ENCODE measurements at regions not wholly inside any gene's neighbourhood (a gene's known extent, or its start where the extent isn't known, plus 50 kb on each side); places are given as distances from the start of the nearest gene placed in this dataset.

DNA sequence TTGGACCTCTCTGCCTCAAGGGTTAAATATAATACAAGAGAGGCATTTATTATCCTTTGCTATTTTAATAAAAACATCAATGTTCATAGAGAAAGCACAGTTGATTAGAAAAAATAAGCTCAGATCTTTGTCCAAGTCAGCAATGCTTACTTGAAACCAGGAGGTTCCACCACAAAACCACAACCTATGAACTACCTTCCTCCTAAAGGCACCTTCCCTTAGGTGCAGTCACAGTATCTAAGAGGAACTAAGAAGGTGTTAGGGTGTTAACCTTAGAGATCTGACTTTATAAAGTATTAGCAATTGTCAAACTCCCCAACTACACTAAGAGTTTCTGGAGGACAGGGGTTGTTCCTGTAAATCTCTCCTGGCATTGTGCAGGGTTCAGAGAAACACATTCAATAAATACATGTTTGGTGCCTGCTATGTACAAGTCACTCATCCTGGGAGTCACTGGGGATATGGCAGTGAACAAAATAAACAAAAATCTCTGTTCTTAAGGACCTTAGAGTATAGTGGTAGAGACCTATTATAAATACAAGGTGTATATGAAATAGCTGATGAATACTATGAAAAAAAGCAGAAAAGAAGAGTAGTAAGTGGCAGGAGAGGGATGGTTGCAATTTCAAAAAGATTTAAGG lies 208.6 kb downstream of the NFKBIZ start (continued):
- no peak for TF ChIP-seq RAD21 (IDR thresholded peaks at IDR 0.05; ENCODE audit: insufficient read depth, low read depth, low read length)
- TF ChIP-seq NR2F1 (conservative IDR thresholded peaks at IDR 0.05), result peak; percentile 80
- no peak for TF ChIP-seq MYC (IDR thresholded peaks at IDR 0.05; ENCODE audit: insufficient read depth, insufficient read length, insufficient replicate concordance, low read length, severe bottlenecking)
- TF ChIP-seq, protein P1, sequence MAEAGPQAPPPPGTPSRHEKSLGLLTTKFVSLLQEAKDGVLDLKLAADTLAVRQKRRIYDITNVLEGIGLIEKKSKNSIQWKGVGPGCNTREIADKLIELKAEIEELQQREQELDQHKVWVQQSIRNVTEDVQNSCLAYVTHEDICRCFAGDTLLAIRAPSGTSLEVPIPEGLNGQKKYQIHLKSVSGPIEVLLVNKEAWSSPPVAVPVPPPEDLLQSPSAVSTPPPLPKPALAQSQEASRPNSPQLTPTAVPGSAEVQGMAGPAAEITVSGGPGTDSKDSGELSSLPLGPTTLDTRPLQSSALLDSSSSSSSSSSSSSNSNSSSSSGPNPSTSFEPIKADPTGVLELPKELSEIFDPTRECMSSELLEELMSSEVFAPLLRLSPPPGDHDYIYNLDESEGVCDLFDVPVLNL (IDR thresholded peaks at IDR 0.05; ENCODE audit: low read depth, low read length), result no peak
- no peak for TF ChIP-seq JUND (IDR thresholded peaks at IDR 0.05; ENCODE audit: low read depth, low read length)
- TF ChIP-seq ZNF384 (IDR thresholded peaks at IDR 0.05; ENCODE audit: borderline replicate concordance, low read depth, low read length), result no peak
- TF ChIP-seq SREBF2 (IDR thresholded peaks at IDR 0.05; ENCODE audit: low read length), result no peak
- TF ChIP-seq YY1 (IDR thresholded peaks at IDR 0.05; ENCODE audit: low read depth, low read length), result no peak
- no peak for TF ChIP-seq SMC3 (IDR thresholded peaks at IDR 0.05; ENCODE audit: borderline replicate concordance, low read length)
- TF ChIP-seq ZBED1 (IDR thresholded peaks at IDR 0.05; ENCODE audit: borderline replicate concordance), result no peak
- TF ChIP-seq RAD51 (IDR thresholded peaks at IDR 0.05), result no peak
- TF ChIP-seq, protein P2, sequence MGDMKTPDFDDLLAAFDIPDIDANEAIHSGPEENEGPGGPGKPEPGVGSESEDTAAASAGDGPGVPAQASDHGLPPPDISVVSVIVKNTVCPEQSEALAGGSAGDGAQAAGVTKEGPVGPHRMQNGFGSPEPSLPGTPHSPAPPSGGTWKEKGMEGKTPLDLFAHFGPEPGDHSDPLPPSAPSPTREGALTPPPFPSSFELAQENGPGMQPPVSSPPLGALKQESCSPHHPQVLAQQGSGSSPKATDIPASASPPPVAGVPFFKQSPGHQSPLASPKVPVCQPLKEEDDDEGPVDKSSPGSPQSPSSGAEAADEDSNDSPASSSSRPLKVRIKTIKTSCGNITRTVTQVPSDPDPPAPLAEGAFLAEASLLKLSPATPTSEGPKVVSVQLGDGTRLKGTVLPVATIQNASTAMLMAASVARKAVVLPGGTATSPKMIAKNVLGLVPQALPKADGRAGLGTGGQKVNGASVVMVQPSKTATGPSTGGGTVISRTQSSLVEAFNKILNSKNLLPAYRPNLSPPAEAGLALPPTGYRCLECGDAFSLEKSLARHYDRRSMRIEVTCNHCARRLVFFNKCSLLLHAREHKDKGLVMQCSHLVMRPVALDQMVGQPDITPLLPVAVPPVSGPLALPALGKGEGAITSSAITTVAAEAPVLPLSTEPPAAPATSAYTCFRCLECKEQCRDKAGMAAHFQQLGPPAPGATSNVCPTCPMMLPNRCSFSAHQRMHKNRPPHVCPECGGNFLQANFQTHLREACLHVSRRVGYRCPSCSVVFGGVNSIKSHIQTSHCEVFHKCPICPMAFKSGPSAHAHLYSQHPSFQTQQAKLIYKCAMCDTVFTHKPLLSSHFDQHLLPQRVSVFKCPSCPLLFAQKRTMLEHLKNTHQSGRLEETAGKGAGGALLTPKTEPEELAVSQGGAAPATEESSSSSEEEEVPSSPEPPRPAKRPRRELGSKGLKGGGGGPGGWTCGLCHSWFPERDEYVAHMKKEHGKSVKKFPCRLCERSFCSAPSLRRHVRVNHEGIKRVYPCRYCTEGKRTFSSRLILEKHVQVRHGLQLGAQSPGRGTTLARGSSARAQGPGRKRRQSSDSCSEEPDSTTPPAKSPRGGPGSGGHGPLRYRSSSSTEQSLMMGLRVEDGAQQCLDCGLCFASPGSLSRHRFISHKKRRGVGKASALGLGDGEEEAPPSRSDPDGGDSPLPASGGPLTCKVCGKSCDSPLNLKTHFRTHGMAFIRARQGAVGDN (IDR thresholded peaks at IDR 0.05), result no peak
- TF ChIP-seq ZNF24 (IDR thresholded peaks at IDR 0.05), result 0 out of 2 replicates have a peak, but pooled peaks have one; percentile 7
- no peak for TF ChIP-seq HDAC2 (IDR thresholded peaks at IDR 0.05)
- TF ChIP-seq FOS (IDR thresholded peaks at IDR 0.05; ENCODE audit: borderline replicate concordance, extremely low read depth, insufficient read length), result no peak
- TF ChIP-seq POU2F2 (IDR thresholded peaks at IDR 0.05; ENCODE audit: borderline replicate concordance, low read depth, low read length), result 0 out of 3 replicates have a peak, but pooled peaks have one; percentile 27
- peak; percentile 54 for TF ChIP-seq EED (IDR thresholded peaks at IDR 0.05; ENCODE audit: low read depth)
- peak; percentile 90 to 94 for TF ChIP-seq IKZF2 (IDR thresholded peaks at IDR 0.05)
- TF ChIP-seq RELA (IDR thresholded peaks at IDR 0.05; ENCODE audit: borderline replicate concordance, partially characterized antibody), result no peak
- TF ChIP-seq FOXK2 (IDR thresholded peaks at IDR 0.05), result no peak
- TF ChIP-seq, protein P3, sequence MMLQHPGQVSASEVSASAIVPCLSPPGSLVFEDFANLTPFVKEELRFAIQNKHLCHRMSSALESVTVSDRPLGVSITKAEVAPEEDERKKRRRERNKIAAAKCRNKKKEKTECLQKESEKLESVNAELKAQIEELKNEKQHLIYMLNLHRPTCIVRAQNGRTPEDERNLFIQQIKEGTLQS (IDR thresholded peaks at IDR 0.05; ENCODE audit: borderline replicate concordance, extremely low read depth, low read depth, low read length), result no peak
- no peak for TF ChIP-seq SMARCA5 (IDR thresholded peaks at IDR 0.05)
- TF ChIP-seq PML (IDR thresholded peaks at IDR 0.05; ENCODE audit: low read length), result no peak
- TF ChIP-seq YBX1 (IDR thresholded peaks at IDR 0.05), result no peak
- TF ChIP-seq ETV6 (conservative IDR thresholded peaks at IDR 0.05 in 1 of 2, IDR thresholded peaks at IDR 0.05 in 1 of 2; ENCODE audit: borderline replicate concordance in 1 of 2, low read depth in 1 of 2), result peak in 1 of 2 experiments; percentile 33; a peak in 1 of 4 replicates
- TF ChIP-seq CBFB (IDR thresholded peaks at IDR 0.05; ENCODE audit: low read depth), result peak; percentile 81
- TF ChIP-seq BCL11A (IDR thresholded peaks at IDR 0.05; ENCODE audit: low read depth, low read length), result peak; percentile 63
